ENCODE measurements at regions not wholly inside any gene's neighbourhood (a gene's known extent, or its start where the extent isn't known, plus 50 kb on each side); places are given as distances from the start of the nearest gene placed in this dataset.

DNA sequence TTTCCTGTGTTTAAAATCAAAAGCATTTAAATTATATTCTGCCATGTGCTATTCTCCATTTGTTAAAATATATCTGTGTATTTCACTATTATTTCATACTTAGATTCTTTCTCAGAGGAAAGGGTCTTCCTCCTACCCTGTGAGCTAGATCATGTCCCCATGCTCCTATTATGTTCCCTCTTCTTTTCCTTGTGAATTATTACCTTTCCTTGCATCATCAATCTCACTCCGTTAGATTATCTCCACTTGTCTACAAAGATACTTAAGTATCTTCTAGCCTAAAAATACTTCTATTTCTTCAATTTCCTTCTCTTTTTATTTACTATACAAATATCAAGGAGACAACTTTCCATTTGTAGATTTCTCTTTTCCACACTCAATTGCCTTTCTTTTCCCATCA, 146.5 kb downstream of the FOXG1 start:
- no peak overlapping the region for H3K4me3 Mint-ChIP-seq
- ChIA-PET CTCF (no interaction called here), POLR2A (no interaction called here)
- WGBS (ENCODE audit: insufficient coverage) = 100% methylated on average over 1 of the region's 1 CpG
- no peak overlapping the region for H3K27ac ChIP-seq (ENCODE audit: low read length in 2 of 2)
- peaks cover 0 to 3% (median 0%) of the 10 kb centered on the region in 3 donors for H3K9me3 ChIP-seq (ENCODE audit: control extremely low read depth in 1 of 3, control insufficient read depth in 2 of 3, insufficient read depth in 1 of 3, low read length in 2 of 3)
- H4K20me1 ChIP-seq (ENCODE audit: control insufficient read depth, insufficient read depth, low read length, poor library complexity, severe bottlenecking) = no peaks in the 10 kb centered on the region
- TF ChIP-seq, protein P1, sequence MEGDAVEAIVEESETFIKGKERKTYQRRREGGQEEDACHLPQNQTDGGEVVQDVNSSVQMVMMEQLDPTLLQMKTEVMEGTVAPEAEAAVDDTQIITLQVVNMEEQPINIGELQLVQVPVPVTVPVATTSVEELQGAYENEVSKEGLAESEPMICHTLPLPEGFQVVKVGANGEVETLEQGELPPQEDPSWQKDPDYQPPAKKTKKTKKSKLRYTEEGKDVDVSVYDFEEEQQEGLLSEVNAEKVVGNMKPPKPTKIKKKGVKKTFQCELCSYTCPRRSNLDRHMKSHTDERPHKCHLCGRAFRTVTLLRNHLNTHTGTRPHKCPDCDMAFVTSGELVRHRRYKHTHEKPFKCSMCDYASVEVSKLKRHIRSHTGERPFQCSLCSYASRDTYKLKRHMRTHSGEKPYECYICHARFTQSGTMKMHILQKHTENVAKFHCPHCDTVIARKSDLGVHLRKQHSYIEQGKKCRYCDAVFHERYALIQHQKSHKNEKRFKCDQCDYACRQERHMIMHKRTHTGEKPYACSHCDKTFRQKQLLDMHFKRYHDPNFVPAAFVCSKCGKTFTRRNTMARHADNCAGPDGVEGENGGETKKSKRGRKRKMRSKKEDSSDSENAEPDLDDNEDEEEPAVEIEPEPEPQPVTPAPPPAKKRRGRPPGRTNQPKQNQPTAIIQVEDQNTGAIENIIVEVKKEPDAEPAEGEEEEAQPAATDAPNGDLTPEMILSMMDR (IDR thresholded peaks at IDR 0.05) = no peak
- no peak for TF ChIP-seq EZH2 (IDR thresholded peaks at IDR 0.05; ENCODE audit: borderline replicate concordance, insufficient read depth, low read depth, low read length, poor library complexity, severe bottlenecking)
- no peak overlapping the region for H2AFZ ChIP-seq (ENCODE audit: insufficient read depth, low read depth, low read length, poor library complexity, severe bottlenecking)
- H3K9ac ChIP-seq (ENCODE audit: low read length) = no peak overlapping the region
- intact Hi-C loops (cut with micrococcal nuclease) = no loop called here
- no peak for ATAC-seq (ENCODE audit: low read depth)
- no peaks in the 10 kb centered on the region for H3K9me3 Mint-ChIP-seq (ENCODE audit: insufficient read depth)
- no peaks in the 10 kb centered on the region for H3K4me1 ChIP-seq (ENCODE audit: control insufficient read depth in 2 of 2, insufficient read depth in 2 of 2, low read length in 2 of 2)
- H3K4me3 ChIP-seq (ENCODE audit: control extremely low read depth in 1 of 5, extremely low read depth in 1 of 5, insufficient read depth in 1 of 5, low read depth in 2 of 5, low read length in 4 of 5) = no peak overlapping the region
- no peaks in the 10 kb centered on the region for H3K4me1 Mint-ChIP-seq
- H3K36me3 ChIP-seq (replicated peaks in 1 of 2; ENCODE audit: control extremely low read depth in 1 of 2, control insufficient read depth in 1 of 2, extremely low read depth in 1 of 2, insufficient read depth in 2 of 2, low read length in 1 of 2) = no peaks in the 10 kb centered on the region
- no peaks in the 10 kb centered on the region for H3K79me2 ChIP-seq (ENCODE audit: control insufficient read depth, insufficient read depth, low read length)
- H3K27me3 Mint-ChIP-seq = no peaks in the 10 kb centered on the region
- H3K27ac Mint-ChIP-seq = no peak overlapping the region
- no peak overlapping the region for H3K4me2 ChIP-seq (replicated peaks; ENCODE audit: low read depth, low read length, poor library complexity, severe bottlenecking)
- no peak for DNase-seq
- H3K27me3 ChIP-seq (replicated peaks in 1 of 4; ENCODE audit: control extremely low read depth in 1 of 4, control insufficient read depth in 3 of 4, insufficient read depth in 4 of 4, low read length in 3 of 4) = no peaks in the 10 kb centered on the region

DNA sequence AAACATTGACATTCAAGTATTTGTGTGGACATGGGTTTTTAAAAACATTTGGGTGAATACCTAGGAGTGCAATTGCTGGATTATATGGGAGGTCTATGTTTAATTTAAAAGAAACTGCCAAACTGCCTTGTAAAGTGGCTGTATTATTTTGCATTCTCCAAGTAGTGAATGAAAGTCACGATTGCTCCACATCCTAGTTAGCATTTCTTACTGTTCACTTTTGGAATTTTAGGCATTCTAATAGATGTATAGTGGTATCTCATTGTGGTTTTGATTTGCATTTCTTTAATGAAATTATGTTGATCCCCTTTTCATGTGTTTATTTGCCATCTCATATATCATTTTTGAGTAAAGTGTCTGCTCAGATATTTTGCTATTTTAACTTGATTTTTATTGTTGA, 159.5 kb downstream of the FOXG1 start:
- no peak overlapping the region for H3K9ac ChIP-seq (ENCODE audit: low read length)
- no peak overlapping the region for H3K4me3 Mint-ChIP-seq
- no CpG with 5 or more reads among the region's 1 CpG for WGBS (ENCODE audit: insufficient coverage)

More for the DNA sequence above, 159.5 kb downstream of the FOXG1 start:
- POLR2A ChIA-PET = no interaction called here
- no peak overlapping the region for H3K4me2 ChIP-seq (replicated peaks; ENCODE audit: low read depth, low read length, poor library complexity, severe bottlenecking)
- no peak for ATAC-seq (ENCODE audit: low read depth)
- H3K4me1 Mint-ChIP-seq = no peaks in the 10 kb centered on the region
- no peaks in the 10 kb centered on the region for H3K4me1 ChIP-seq (ENCODE audit: control insufficient read depth in 2 of 2, insufficient read depth in 2 of 2, low read length in 2 of 2)
- H2AFZ ChIP-seq (ENCODE audit: insufficient read depth, low read depth, low read length, poor library complexity, severe bottlenecking) = no peak overlapping the region
- H3K79me2 ChIP-seq (ENCODE audit: control insufficient read depth, insufficient read depth, low read length) = no peaks in the 10 kb centered on the region
- H3K27me3 Mint-ChIP-seq = no peaks in the 10 kb centered on the region
- H3K27me3 ChIP-seq (replicated peaks in 1 of 4; ENCODE audit: control extremely low read depth in 1 of 4, control insufficient read depth in 3 of 4, insufficient read depth in 4 of 4, low read length in 3 of 4) = no peaks in the 10 kb centered on the region
- no peaks in the 10 kb centered on the region for H3K9me3 ChIP-seq (ENCODE audit: control extremely low read depth in 1 of 3, control insufficient read depth in 2 of 3, insufficient read depth in 1 of 3, low read length in 2 of 3)
- no peaks in the 10 kb centered on the region for H3K9me3 Mint-ChIP-seq (ENCODE audit: insufficient read depth)
- no peaks in the 10 kb centered on the region for H3K36me3 ChIP-seq (replicated peaks in 1 of 2; ENCODE audit: control extremely low read depth in 1 of 2, control insufficient read depth in 1 of 2, extremely low read depth in 1 of 2, insufficient read depth in 2 of 2, low read length in 1 of 2)
- TF ChIP-seq, protein P1 (IDR thresholded peaks at IDR 0.05) = no peak
- no peak for TF ChIP-seq EZH2 (IDR thresholded peaks at IDR 0.05; ENCODE audit: borderline replicate concordance, insufficient read depth, low read depth, low read length, poor library complexity, severe bottlenecking)
- CTCF ChIA-PET = no interaction called here
- intact Hi-C loops (cut with micrococcal nuclease) = no loop called here
- H3K27ac Mint-ChIP-seq = no peak overlapping the region
- no peaks in the 10 kb centered on the region for H4K20me1 ChIP-seq (ENCODE audit: control insufficient read depth, insufficient read depth, low read length, poor library complexity, severe bottlenecking)
- DNase-seq = no peak
- H3K4me3 ChIP-seq (ENCODE audit: control extremely low read depth in 1 of 5, extremely low read depth in 1 of 5, insufficient read depth in 1 of 5, low read depth in 2 of 5, low read length in 4 of 5) = no peak overlapping the region
- H3K27ac ChIP-seq (ENCODE audit: low read length in 2 of 2) = no peak overlapping the region

All from B cell (primary cell).